ENCODE measurements at regions not wholly inside any gene's neighbourhood (a gene's known extent, or its start where the extent isn't known, plus 50 kb on each side); places are given as distances from the start of the nearest gene placed in this dataset.

- DNase-seq (ENCODE audit: low spot score) = no peak
Measured at GRCh38 chr10:58140691-58141347, 126.9 kb downstream of the IPMK start.

- no peak for DNase-seq (ENCODE audit: low spot score)
Measured at GRCh38 chr10:58140054-58140453, 127.6 kb downstream of the IPMK start.

GRCh38 chr10:58137813-58138212 is 129.9 kb downstream of the IPMK start:
- DNase-seq (ENCODE audit: low spot score) = peak; percentile 74

- DNase-seq (ENCODE audit: low spot score) = no peak
Measured at GRCh38 chr10:58115218-58116050, 152.3 kb downstream of the IPMK start.

GRCh38 chr10:58109731-58110130 is 158.0 kb downstream of the IPMK start:
- no peak for DNase-seq (ENCODE audit: low spot score)

GRCh38 chr10:58107506-58107905 is 160.2 kb downstream of the IPMK start:
- no peak for DNase-seq (ENCODE audit: low spot score)

GRCh38 chr10:58106211-58107035 is 161.3 kb downstream of the IPMK start:
- no peak for DNase-seq (ENCODE audit: low spot score)

GRCh38 chr10:58104351-58104751 is 163.3 kb downstream of the IPMK start:
- no peak for DNase-seq (ENCODE audit: low spot score)

- no peak for DNase-seq (ENCODE audit: low spot score)
Measured at GRCh38 chr10:58102897-58103296, 164.8 kb downstream of the IPMK start.

GRCh38 chr10:58101682-58102081 is 166.0 kb downstream of the IPMK start:
- no peak for DNase-seq (ENCODE audit: low spot score)

GRCh38 chr10:58094985-58095718 is 172.5 kb downstream of the IPMK start:
- DNase-seq (ENCODE audit: low spot score) = no peak

- DNase-seq (ENCODE audit: low spot score) = no peak
Measured at GRCh38 chr10:58091886-58092285, 175.8 kb downstream of the IPMK start.

GRCh38 chr10:58089739-58090138 is 178.0 kb downstream of the IPMK start:
- DNase-seq (ENCODE audit: low spot score) = no peak

GRCh38 chr10:58087896-58088295 is 179.8 kb downstream of the IPMK start:
- no peak for DNase-seq (ENCODE audit: low spot score)

GRCh38 chr10:58086763-58087150 is 180.9 kb downstream of the IPMK start:
- DNase-seq (ENCODE audit: low spot score) = no peak

- DNase-seq (ENCODE audit: low spot score) = no peak
Measured at GRCh38 chr10:58086144-58086762, 181.4 kb downstream of the IPMK start.

- no peak for DNase-seq (ENCODE audit: low spot score)
Measured at GRCh38 chr10:58082248-58082647, 185.4 kb downstream of the IPMK start.

- DNase-seq (ENCODE audit: low spot score) = no peak
Measured at GRCh38 chr10:58081353-58081752, 186.3 kb downstream of the IPMK start.

- no peak for DNase-seq (ENCODE audit: low spot score)
Measured at GRCh38 chr10:58079461-58079860, 188.2 kb downstream of the IPMK start.

GRCh38 chr10:58072634-58073033 is 195.1 kb downstream of the IPMK start:
- no peak for DNase-seq (ENCODE audit: low spot score)

GRCh38 chr10:58070956-58071355 is 196.7 kb downstream of the IPMK start:
- DNase-seq (ENCODE audit: low spot score) = no peak

- no peak for DNase-seq (ENCODE audit: low spot score)
Measured at GRCh38 chr10:58068809-58069208, 198.9 kb downstream of the IPMK start.
